Esophagus squamous epithelium (tissue), 4 donors: ENCODE measurements at regions not wholly inside any gene's neighbourhood (a gene's known extent, or its start where the extent isn't known, plus 50 kb on each side); places are given as distances from the start of the nearest gene placed in this dataset.

ENCODE experiments used
- POLR2A ChIP-seq, 4 donors: fragments of 450-650 bp; IDR thresholded peaks; one replicate each; pipeline ENCODE4 v1.6.1; 2017; ENCODE audit warnings: antibody characterized with exemption in 4 of 4, mild to moderate bottlenecking in 4 of 4, moderate library complexity in 3 of 4
- TF ChIP-seq, protein P1 (sequence below), 6 experiments: fragments of 450-650 bp in 4 of 6; fragments of 200-600 bp in 2 of 6; sonication (generic) in 2 of 6; IDR thresholded peaks; one replicate each; pipeline ENCODE4 v1.5.1; 2016 to 2019; ENCODE audit warnings: antibody characterized with exemption in 6 of 6, mild to moderate bottlenecking in 4 of 6, moderate library complexity in 4 of 6

DNA sequence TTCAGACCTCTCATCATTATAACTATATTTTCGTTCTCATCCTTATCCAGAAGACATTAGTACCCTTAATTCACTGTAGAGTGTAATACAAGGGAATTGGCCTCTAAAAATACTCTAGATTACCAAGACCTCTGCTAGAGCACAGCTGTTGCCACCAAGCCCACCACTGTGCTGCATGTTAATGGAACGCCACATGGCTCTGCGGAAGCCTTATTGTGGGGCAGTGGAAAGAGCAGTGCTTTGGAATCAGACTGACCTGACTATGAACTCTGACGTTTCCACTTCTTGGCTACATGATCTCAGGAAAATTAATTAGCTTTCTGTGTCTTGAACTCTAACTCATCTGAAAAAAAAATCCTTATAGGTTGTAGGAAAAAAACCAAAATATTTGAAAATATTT lies 222.1 kb downstream of the LMX1A start:
- TF ChIP-seq, protein P1, sequence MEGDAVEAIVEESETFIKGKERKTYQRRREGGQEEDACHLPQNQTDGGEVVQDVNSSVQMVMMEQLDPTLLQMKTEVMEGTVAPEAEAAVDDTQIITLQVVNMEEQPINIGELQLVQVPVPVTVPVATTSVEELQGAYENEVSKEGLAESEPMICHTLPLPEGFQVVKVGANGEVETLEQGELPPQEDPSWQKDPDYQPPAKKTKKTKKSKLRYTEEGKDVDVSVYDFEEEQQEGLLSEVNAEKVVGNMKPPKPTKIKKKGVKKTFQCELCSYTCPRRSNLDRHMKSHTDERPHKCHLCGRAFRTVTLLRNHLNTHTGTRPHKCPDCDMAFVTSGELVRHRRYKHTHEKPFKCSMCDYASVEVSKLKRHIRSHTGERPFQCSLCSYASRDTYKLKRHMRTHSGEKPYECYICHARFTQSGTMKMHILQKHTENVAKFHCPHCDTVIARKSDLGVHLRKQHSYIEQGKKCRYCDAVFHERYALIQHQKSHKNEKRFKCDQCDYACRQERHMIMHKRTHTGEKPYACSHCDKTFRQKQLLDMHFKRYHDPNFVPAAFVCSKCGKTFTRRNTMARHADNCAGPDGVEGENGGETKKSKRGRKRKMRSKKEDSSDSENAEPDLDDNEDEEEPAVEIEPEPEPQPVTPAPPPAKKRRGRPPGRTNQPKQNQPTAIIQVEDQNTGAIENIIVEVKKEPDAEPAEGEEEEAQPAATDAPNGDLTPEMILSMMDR (IDR thresholded peaks at IDR 0.05) = no peak
- TF ChIP-seq POLR2A (IDR thresholded peaks at IDR 0.05) = no peak
